ENCODE measurements at regions not wholly inside any gene's neighbourhood (a gene's known extent, or its start where the extent isn't known, plus 50 kb on each side); places are given as distances from the start of the nearest gene placed in this dataset.

DNA sequence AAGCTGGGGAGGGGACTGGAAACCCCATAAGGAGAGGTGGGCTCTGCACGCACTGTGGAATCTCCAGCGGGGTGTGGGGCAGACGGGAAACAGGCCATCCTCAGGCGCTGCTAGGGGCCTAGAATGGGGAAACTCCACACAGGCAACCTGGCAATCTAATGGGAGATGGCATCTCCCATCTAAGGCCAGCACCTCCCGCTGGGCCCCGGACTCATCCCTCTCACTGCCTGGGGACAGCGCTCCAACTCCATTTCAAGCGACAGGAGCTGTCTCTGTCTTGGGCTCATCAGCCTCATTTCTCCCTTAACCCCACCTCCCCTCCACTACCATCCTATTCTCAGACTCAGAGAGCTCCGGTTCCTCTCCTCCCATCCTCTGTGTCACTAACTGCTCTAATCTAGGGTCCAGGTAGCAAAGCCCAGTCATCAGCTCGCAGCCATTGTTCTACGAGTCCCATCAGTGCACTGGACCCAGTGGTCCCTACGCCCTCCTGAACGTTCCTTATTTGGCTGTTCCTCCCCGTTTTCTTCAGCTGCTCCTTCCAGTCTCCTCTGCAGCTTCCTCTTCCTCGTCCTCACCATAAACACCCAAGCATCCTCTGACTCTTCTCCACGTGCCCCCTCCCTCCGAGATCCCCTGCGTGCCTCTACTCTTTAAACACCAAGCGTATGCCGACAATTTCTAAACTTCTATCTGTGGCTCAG, 93.4 kb upstream of the CASZ1 start:
- no peak overlapping the region for H3K4me3 ChIP-seq (ENCODE audit: insufficient read depth, low read depth, low read length)
- Mint-ChIP-seq H3K9me3 (ENCODE audit: unreplicated experiment) (peaks cover 2% of the 10 kb centered on the region), H3K27me3 (ENCODE audit: low read depth, unreplicated experiment) (peaks cover 46% of the 10 kb centered on the region), H3K27ac (ENCODE audit: unreplicated experiment) (no peak overlapping the region), H3K4me1 (ENCODE audit: low read depth, unreplicated experiment) (peaks cover 1% of the 10 kb centered on the region), H3K4me3 (ENCODE audit: unreplicated experiment) (no peak overlapping the region), H3K36me3 (ENCODE audit: low read depth, unreplicated experiment) (no peaks in the 10 kb centered on the region)
- TF ChIP-seq, protein P1, sequence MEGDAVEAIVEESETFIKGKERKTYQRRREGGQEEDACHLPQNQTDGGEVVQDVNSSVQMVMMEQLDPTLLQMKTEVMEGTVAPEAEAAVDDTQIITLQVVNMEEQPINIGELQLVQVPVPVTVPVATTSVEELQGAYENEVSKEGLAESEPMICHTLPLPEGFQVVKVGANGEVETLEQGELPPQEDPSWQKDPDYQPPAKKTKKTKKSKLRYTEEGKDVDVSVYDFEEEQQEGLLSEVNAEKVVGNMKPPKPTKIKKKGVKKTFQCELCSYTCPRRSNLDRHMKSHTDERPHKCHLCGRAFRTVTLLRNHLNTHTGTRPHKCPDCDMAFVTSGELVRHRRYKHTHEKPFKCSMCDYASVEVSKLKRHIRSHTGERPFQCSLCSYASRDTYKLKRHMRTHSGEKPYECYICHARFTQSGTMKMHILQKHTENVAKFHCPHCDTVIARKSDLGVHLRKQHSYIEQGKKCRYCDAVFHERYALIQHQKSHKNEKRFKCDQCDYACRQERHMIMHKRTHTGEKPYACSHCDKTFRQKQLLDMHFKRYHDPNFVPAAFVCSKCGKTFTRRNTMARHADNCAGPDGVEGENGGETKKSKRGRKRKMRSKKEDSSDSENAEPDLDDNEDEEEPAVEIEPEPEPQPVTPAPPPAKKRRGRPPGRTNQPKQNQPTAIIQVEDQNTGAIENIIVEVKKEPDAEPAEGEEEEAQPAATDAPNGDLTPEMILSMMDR (IDR thresholded peaks at IDR 0.05; ENCODE audit: insufficient read depth, low read depth, low read length) = no peak
- TF ChIP-seq EZH2 (IDR thresholded peaks at IDR 0.05; ENCODE audit: insufficient read depth, low read length) = no peak
- H3K79me2 ChIP-seq (ENCODE audit: insufficient read depth, low read length) = no peaks in the 10 kb centered on the region
- no peaks in the 10 kb centered on the region for H3K9me3 ChIP-seq (ENCODE audit: insufficient read depth, low read depth, low read length)
- no peaks in the 10 kb centered on the region for H4K20me1 ChIP-seq (ENCODE audit: insufficient read depth, low read length)
- H3K36me3 ChIP-seq (ENCODE audit: insufficient read depth, low read length) = no peaks in the 10 kb centered on the region
- no peak overlapping the region for H2AFZ ChIP-seq (ENCODE audit: low read depth, low read length)
- H3K4me2 ChIP-seq (ENCODE audit: low read length) = no peak overlapping the region
- no peaks in the 10 kb centered on the region for H3K4me1 ChIP-seq (ENCODE audit: insufficient read depth, low read length)
- FAIRE-seq (no peak), DNase-seq (ENCODE audit: low read depth) (no peak)
- no peak overlapping the region for H3K9ac ChIP-seq (ENCODE audit: low read length)
- peaks cover 29% of the 10 kb centered on the region for H3K27me3 ChIP-seq (ENCODE audit: insufficient read depth, low read length)
- H3K27ac ChIP-seq (ENCODE audit: low read depth, low read length) = no peak overlapping the region

DNA sequence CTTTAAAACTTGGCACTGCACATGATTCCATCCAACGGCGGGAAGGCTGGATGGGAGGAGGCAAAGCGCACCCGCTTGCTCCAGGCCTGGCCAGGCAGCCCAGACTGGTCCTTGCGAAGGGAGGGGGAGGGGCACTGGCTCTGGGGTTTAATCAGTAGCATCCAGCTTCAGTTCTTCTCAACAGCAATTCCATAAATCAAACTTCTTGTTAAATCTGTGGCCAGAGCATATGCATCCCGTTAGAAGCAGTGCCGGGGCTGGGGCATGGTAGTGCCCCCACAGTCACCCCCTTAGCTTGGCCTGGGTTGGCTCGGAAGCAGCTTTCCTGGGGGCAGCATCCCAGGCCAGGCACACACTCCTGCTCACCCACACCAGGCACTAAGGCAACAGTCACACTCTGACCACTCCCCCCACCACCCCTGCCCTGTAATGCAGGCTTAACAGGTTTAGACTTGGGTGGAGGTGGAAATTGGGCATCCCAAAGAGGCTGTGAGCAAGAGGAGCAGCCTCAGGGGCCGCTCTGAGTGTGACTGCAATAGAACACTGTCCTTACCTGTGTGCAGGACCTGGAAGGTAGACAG, 94.1 kb upstream of the CASZ1 start:
- Histone ChIP-seq H3K4me3 (ENCODE audit: insufficient read depth, low read depth, low read length) (no peak overlapping the region), H3K4me2 (ENCODE audit: low read length) (no peak overlapping the region), H3K9ac (ENCODE audit: low read length) (no peak overlapping the region), H3K79me2 (ENCODE audit: insufficient read depth, low read length) (no peaks in the 10 kb centered on the region), H3K4me1 (ENCODE audit: insufficient read depth, low read length) (no peaks in the 10 kb centered on the region), H4K20me1 (ENCODE audit: insufficient read depth, low read length) (no peaks in the 10 kb centered on the region), H3K9me3 (ENCODE audit: insufficient read depth, low read depth, low read length) (no peaks in the 10 kb centered on the region), H3K36me3 (ENCODE audit: insufficient read depth, low read length) (no peaks in the 10 kb centered on the region), H3K27me3 (ENCODE audit: insufficient read depth, low read length) (peaks cover 29% of the 10 kb centered on the region), H2AFZ (ENCODE audit: low read depth, low read length) (no peak overlapping the region), H3K27ac (ENCODE audit: low read depth, low read length) (no peak overlapping the region)
- no peak for DNase-seq (ENCODE audit: low read depth)
- H3K4me3 Mint-ChIP-seq (ENCODE audit: unreplicated experiment) = no peak overlapping the region
- no peaks in the 10 kb centered on the region for H3K36me3 Mint-ChIP-seq (ENCODE audit: low read depth, unreplicated experiment)
- H3K27me3 Mint-ChIP-seq (ENCODE audit: low read depth, unreplicated experiment) = peaks cover 39% of the 10 kb centered on the region
- peaks cover 1% of the 10 kb centered on the region for H3K4me1 Mint-ChIP-seq (ENCODE audit: low read depth, unreplicated experiment)
- no peak overlapping the region for H3K27ac Mint-ChIP-seq (ENCODE audit: unreplicated experiment)
- TF ChIP-seq, protein P1 (IDR thresholded peaks at IDR 0.05; ENCODE audit: insufficient read depth, low read depth, low read length) = no peak
- TF ChIP-seq EZH2 (IDR thresholded peaks at IDR 0.05; ENCODE audit: insufficient read depth, low read length) = no peak
- H3K9me3 Mint-ChIP-seq (ENCODE audit: unreplicated experiment) = peaks cover 2% of the 10 kb centered on the region
- no peak for FAIRE-seq

DNA sequence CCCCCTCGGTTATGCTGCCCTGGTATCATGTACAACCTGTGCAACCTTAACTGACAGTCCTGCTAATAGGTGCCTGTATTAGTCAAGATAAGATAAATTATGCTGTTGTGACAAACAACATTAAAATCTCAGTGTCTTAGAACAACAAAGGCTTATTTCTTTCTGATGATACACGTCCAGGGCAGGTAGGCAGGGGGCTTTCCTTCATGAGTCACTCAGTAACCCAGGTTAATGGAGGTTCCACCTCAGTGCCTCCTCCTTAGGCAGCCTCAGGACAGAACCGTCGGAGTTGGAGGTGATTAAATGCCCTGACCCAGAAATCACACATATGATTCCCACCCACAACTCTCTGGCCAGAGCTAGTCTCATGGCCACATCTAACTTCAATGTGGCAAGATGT, 94.6 kb upstream of the CASZ1 start:
- FAIRE-seq = no peak
- Histone ChIP-seq H3K27me3 (ENCODE audit: insufficient read depth, low read length) (peaks cover 25% of the 10 kb centered on the region), H4K20me1 (ENCODE audit: insufficient read depth, low read length) (no peaks in the 10 kb centered on the region), H3K4me1 (ENCODE audit: insufficient read depth, low read length) (no peaks in the 10 kb centered on the region), H3K9ac (ENCODE audit: low read length) (no peak overlapping the region), H3K9me3 (ENCODE audit: insufficient read depth, low read depth, low read length) (no peaks in the 10 kb centered on the region), H3K4me3 (ENCODE audit: insufficient read depth, low read depth, low read length) (no peak overlapping the region), H3K27ac (ENCODE audit: low read depth, low read length) (no peak overlapping the region), H2AFZ (ENCODE audit: low read depth, low read length) (no peak overlapping the region), H3K36me3 (ENCODE audit: insufficient read depth, low read length) (no peaks in the 10 kb centered on the region), H3K4me2 (ENCODE audit: low read length) (no peak overlapping the region), H3K79me2 (ENCODE audit: insufficient read depth, low read length) (no peaks in the 10 kb centered on the region)
- H3K4me1 Mint-ChIP-seq (ENCODE audit: low read depth, unreplicated experiment) = peaks cover 1% of the 10 kb centered on the region
- peaks cover 39% of the 10 kb centered on the region for H3K27me3 Mint-ChIP-seq (ENCODE audit: low read depth, unreplicated experiment)
- no peak for DNase-seq (ENCODE audit: low read depth)
- H3K9me3 Mint-ChIP-seq (ENCODE audit: unreplicated experiment) = peaks cover 2% of the 10 kb centered on the region
- no peak overlapping the region for H3K4me3 Mint-ChIP-seq (ENCODE audit: unreplicated experiment)
- H3K27ac Mint-ChIP-seq (ENCODE audit: unreplicated experiment) = no peak overlapping the region
- no peaks in the 10 kb centered on the region for H3K36me3 Mint-ChIP-seq (ENCODE audit: low read depth, unreplicated experiment)
- no peak for TF ChIP-seq EZH2 (IDR thresholded peaks at IDR 0.05; ENCODE audit: insufficient read depth, low read length)
- TF ChIP-seq, protein P1 (IDR thresholded peaks at IDR 0.05; ENCODE audit: insufficient read depth, low read depth, low read length) = no peak
